Upper lobe of left lung (tissue), 6 donors: ENCODE measurements at regions not wholly inside any gene's neighbourhood (a gene's known extent, or its start where the extent isn't known, plus 50 kb on each side); places are given as distances from the start of the nearest gene placed in this dataset.
"Not testable (repeated sequence)": the region's sequence is repeated elsewhere in the genome, so short reads cannot be mapped to it uniquely, and the experiment has no call there.

Experiments used
- ATAC-seq, 2 donors: fragments of 200-7000 bp; cut with Tn5 transposase; one replicate each; pipeline ENCODE4 v1.9.1; 2022; ENCODE audit warnings: mild to moderate bottlenecking in 2 of 2, moderate library complexity in 2 of 2; ENCODE audit not compliant: low FRiP score in 2 of 2
- DNase-seq, 2 donors: peaks; one replicate each; pipeline ENCODE4 v3.0.0-alpha.2; 2019 to 2020
- H3K27ac ChIP-seq, 4 donors: fragments of 200-600 bp; sonication (generic); one replicate each; pipeline ENCODE4 v1.5.1; 2016 to 2019
- H3K27me3 ChIP-seq, 4 donors: fragments of 200-600 bp; sonication (generic); one replicate each; pipeline ENCODE4 v1.5.1; 2017 to 2019
- H3K36me3 ChIP-seq, 4 donors: fragments of 200-600 bp; sonication (generic); one replicate each; pipeline ENCODE4 v1.5.1; 2016 to 2019
- H3K4me1 ChIP-seq, 4 donors: fragments of 200-600 bp; sonication (generic); one replicate each; pipeline ENCODE4 v1.5.1; 2018 to 2019
- H3K4me3 ChIP-seq, 4 donors: fragments of 200-600 bp; sonication (generic); one replicate each; pipeline ENCODE4 v1.5.1; 2017 to 2019; ENCODE audit warnings: mild to moderate bottlenecking in 2 of 4, moderate library complexity in 1 of 4
- H3K9me3 ChIP-seq, 4 donors: fragments of 200-600 bp; sonication (generic); one replicate each; pipeline ENCODE4 v1.5.1; 2018 to 2019
- CTCF ChIP-seq, 6 experiments: fragments of 450-650 bp in 4 of 6; fragments of 200-600 bp in 2 of 6; sonication (generic) in 2 of 6; IDR thresholded peaks; one replicate each; pipeline ENCODE4 v1.5.1; 2016 to 2019; ENCODE audit warnings: antibody characterized with exemption in 6 of 6
- EP300 ChIP-seq, 4 donors: sonication (generic); formaldehyde crosslinking; IDR thresholded peaks; one replicate each; pipeline ENCODE4 v1.5.1; 2017; ENCODE audit warnings: antibody characterized with exemption in 4 of 4, control low read depth in 2 of 4
- POLR2A ChIP-seq, 4 donors: fragments of 450-650 bp; IDR thresholded peaks; one replicate each; pipeline ENCODE4 v1.5.1; 2016 to 2017; ENCODE audit warnings: antibody characterized with exemption in 4 of 4, mild to moderate bottlenecking in 2 of 4
- POLR2AphosphoS5 ChIP-seq, 2 donors: sonication (generic); formaldehyde crosslinking; IDR thresholded peaks; one replicate each; pipeline ENCODE4 v1.5.1; 2017; ENCODE audit warnings: antibody characterized with exemption in 2 of 2
- WGBS, 2 donors: methylation state at CpG; one replicate each; pipeline ENCODE4 v1.1.5; 2017 to 2018; 5-methylcytosine and 5-hydroxymethylcytosine counted together
- donor health status: DM: no; HTN: no; CAD: no; lungs with moderate emphysema.
- donor health status: DM: no; HTN: yes; CAD: no; lungs with severe emphysema.

- H3K4me1 ChIP-seq = peaks cover 0 to 4% (median 0%) of the 10 kb centered on the region in 4 donors
- DNase-seq = no peak
- WGBS, 2 donors = 19 to 36% methylated on average over 1 of the region's 1 CpG
- no peaks in the 10 kb centered on the region for H3K36me3 ChIP-seq
- TF ChIP-seq POLR2AphosphoS5 (IDR thresholded peaks at IDR 0.05) = no peak
- no peak for TF ChIP-seq CTCF (IDR thresholded peaks at IDR 0.05)
- TF ChIP-seq POLR2A (IDR thresholded peaks at IDR 0.05) = no peak
- no peak for TF ChIP-seq EP300 (IDR thresholded peaks at IDR 0.05)
- no peaks in the 10 kb centered on the region for H3K27me3 ChIP-seq
- no peak for ATAC-seq
- H3K9me3 ChIP-seq = no peaks in the 10 kb centered on the region
- peak overlapping the region in 1 of 4 donors; percentile 45 for H3K27ac ChIP-seq
- H3K4me3 ChIP-seq = no peak overlapping the region
These were observed 105.3 kb upstream of the FAM98A start for GRCh38 chr2:33704406-33704855.

DNA sequence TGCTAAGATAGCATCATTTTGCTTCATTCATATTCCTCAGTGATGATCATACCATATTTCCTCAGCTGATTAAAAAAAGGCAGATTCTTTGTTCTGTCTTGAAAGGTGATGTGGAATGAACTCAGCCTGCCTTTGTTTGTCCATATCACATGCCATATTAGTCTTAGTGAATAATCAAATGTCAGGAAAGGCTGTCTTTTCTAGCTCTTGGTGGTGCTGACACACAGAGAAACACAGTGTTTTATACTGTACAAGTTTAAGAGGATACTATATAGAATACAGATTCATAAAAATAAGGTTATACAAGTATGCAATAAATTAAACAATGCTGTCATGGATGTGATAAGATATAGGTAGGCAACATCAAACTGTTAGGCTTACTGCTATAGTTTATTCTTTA is 97.1 kb upstream of the FAM98A start:
- no peaks in the 10 kb centered on the region for H3K36me3 ChIP-seq
- H3K27me3 ChIP-seq = no peaks in the 10 kb centered on the region
- ATAC-seq = no peak
- no peak overlapping the region for H3K27ac ChIP-seq
- no peaks in the 10 kb centered on the region for H3K9me3 ChIP-seq
- no peaks in the 10 kb centered on the region for H3K4me1 ChIP-seq
- H3K4me3 ChIP-seq = no peak overlapping the region
- TF ChIP-seq CTCF (IDR thresholded peaks at IDR 0.05) = no peak
- TF ChIP-seq POLR2AphosphoS5 (IDR thresholded peaks at IDR 0.05) = no peak
- TF ChIP-seq EP300 (IDR thresholded peaks at IDR 0.05) = no peak
- TF ChIP-seq POLR2A (IDR thresholded peaks at IDR 0.05) = no peak
- no peak for DNase-seq

DNA sequence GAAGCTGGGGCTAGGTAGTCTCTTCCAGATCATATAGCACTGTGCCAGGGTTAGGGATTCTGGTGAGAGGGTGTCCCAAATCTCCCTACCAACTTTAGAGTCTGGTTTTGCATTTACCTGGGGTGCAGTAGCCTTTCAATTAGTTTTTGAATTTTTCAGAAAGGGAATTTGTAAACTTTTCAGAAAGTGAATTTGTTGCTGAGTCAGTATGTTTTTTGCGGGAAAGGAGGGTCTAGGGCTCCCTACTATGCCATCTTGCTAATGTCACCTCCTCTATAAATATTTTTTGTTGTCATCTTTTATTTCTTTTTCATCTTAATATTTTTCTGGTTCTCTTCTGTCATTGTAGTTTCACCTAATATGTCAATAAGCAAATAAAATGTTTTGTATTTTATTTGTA is 95.8 kb upstream of the FAM98A start:
- H3K27me3 ChIP-seq = no peaks in the 10 kb centered on the region
- H3K36me3 ChIP-seq = no peaks in the 10 kb centered on the region
- ATAC-seq (no peak), DNase-seq (no peak)
- H3K27ac ChIP-seq = no peak overlapping the region
- no peak for TF ChIP-seq EP300 (IDR thresholded peaks at IDR 0.05)
- TF ChIP-seq POLR2AphosphoS5 (IDR thresholded peaks at IDR 0.05) = no peak
- no peak for TF ChIP-seq CTCF (IDR thresholded peaks at IDR 0.05)
- no peak for TF ChIP-seq POLR2A (IDR thresholded peaks at IDR 0.05)
- no peak overlapping the region for H3K4me3 ChIP-seq
- H3K9me3 ChIP-seq = no peaks in the 10 kb centered on the region
- 47 to 88% methylated on average over 1 of the region's 1 CpG for WGBS, 2 donors
- no peaks in the 10 kb centered on the region for H3K4me1 ChIP-seq

GRCh38 chr2:33690686-33691085 is 91.6 kb upstream of the FAM98A start:
- not testable (repeated sequence) for H3K36me3 ChIP-seq, H3K27me3 ChIP-seq, H3K27ac ChIP-seq, DNase-seq, ATAC-seq, H3K4me1 ChIP-seq, H3K4me3 ChIP-seq
- H3K9me3 ChIP-seq = peaks cover 0 to 16% (median 15%) of the 10 kb centered on the region in 4 donors
- 87 to 96% methylated on average over 1 of the region's 1 CpG for WGBS, 2 donors

DNA sequence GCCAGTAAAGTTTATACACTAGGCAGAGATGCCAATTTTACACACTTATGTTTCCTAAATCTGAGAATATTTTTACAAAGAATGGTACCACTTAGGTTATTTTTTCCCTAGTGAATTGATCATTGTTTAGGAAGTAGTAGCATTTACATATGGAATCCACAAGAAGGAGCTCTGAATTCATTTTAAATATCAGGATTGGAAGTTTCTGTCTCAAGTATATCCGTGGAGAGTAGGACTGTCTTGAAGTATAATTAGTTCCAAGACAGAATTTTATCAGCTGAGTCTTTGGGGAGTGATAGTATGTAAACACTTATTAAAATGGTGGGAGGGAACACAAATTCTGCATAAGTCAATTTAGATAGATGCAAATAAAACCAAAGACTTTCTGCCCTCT is 82.3 kb upstream of the FAM98A start:
- Histone ChIP-seq H3K9me3 (peaks cover 0 to 6% (median 2%) of the 10 kb centered on the region in 4 donors), H3K36me3 (no peaks in the 10 kb centered on the region), H3K27me3 (no peaks in the 10 kb centered on the region), H3K27ac (no peak overlapping the region), H3K4me3 (no peak overlapping the region), H3K4me1 (no peaks in the 10 kb centered on the region)
- ATAC-seq = no peak
- DNase-seq = no peak
- WGBS, 2 donors = 15 to 22% methylated on average over 1 of the region's 1 CpG
- TF ChIP-seq POLR2A (IDR thresholded peaks at IDR 0.05) = no peak
- no peak for TF ChIP-seq POLR2AphosphoS5 (IDR thresholded peaks at IDR 0.05)
- peak in 3 of 6 experiments; percentile 4 to 20 (median 17) for TF ChIP-seq CTCF (IDR thresholded peaks at IDR 0.05)
